HS-27A (cell line): ENCODE measurements at regions not wholly inside any gene's neighbourhood (a gene's known extent, or its start where the extent isn't known, plus 50 kb on each side); places are given as distances from the start of the nearest gene placed in this dataset.

ENCODE experiments used
- DNase-seq: peaks from one replicate; pipeline ENCODE4 v3.0.0-alpha.2; 2012; ENCODE audit warnings: low read depth, missing footprints

DNA sequence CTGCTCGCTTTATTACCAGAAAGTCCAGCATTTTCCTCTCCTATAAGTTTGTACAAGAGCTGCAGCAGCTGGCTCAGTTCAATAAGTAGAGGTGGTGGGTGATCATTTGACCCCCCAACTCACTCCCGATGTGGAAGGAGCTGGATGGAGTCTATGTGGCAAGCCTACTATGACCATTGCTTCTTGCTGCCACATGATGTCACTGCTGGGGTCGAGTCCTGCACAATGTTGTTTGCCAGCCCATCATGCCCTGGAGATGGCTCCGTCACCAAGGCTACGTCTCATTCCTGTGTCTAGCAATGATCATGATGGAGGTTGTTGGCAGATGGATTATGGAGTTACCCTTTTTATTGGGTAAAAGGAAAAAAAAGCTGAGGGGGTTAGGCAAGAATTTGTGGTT is 266.3 kb downstream of the PSAT1 start:
- no peak for DNase-seq

DNA sequence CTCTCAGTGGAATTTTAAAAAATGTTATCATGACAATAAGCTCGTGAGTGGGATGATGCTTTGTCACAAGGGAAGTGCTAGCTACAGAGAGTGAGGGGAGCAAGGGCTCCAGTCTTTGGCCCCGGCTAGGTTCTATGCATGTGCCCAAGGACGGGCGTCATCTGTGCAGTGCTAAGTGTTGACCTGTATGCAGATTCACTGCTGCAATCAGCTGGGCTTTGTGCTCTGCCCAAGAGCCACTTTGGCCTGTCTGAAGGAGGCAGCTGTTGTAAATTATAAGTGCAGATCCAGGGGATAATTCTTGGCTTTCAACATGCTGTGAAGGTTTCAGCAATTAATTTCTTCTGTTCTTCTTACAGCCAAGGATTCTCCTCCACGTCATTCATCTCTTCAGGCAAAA is 268.6 kb downstream of the PSAT1 start:
- DNase-seq = no peak

DNA sequence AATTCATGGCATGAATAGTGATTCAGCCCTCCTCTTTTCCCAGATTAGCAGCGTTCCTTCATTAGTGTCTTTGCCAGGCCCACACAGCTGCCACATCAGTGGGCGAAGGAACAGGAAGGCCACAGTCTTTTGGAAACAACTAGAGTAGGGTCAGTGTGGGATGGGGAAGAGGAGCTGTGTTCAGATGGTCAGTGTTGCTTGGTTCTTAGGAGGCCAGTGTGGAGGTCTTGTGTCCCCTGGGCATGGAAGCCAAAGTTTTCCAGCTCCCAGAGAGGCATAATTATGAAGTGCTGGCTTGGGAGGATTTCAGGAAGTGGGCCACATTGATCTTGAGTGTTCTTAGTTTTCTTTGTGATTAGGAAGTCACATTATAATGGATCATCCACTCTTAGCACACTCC is 269.6 kb downstream of the PSAT1 start:
- no peak for DNase-seq

DNA sequence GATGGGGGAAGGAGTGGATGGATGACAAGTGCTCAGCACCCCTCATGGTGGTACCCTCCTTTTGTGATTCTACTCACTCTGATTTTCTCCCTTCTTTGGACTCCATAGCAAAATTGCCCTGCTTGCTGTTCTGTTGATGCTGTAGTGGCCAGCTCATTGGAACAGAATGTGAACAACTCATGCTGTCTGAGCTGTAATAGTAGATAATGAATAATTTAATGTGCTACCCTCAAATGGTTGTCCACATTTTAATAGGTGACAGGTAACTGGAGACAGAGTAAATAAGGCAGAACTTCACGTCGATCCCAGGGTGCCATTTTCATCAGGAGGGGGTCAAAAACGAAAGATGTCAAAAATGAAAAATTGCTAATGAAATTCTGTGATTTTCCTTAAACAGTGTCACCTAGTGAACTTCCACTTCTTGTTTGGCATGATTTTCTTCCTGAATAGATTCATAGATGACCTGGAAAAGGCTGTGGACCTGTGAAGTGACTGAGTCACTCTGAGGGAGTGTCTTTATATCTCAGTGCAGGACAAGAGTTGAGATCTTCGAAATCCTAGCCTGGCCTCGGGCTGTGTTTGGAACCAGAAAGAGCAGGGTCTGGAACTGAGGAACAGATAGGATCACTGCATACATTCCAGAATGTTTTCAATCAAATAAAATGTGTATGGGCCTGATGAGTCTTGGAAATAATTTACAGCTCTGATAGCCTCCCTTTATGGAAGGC is 270.2 kb downstream of the PSAT1 start:
- DNase-seq = peak; percentile 14

DNA sequence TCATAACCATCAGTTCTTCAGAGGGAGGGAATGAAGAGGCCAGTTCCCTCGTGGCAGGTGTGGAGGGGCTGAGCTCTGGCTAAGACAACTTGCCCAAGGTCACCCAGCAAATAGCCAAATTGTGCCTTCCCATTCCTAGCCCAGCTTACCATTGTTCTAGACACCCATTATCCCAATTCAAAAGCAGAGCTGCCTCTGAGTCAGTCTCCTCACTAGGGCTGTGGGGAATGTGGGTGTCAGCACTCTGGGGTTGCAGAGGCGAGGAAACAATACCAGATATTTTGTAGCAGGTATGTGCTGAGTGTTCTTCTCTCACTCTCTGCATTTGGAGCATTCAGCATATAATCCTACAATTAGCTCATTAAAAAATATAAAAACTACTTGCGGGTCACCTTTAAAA is 270.8 kb downstream of the PSAT1 start:
- no peak for DNase-seq

DNA sequence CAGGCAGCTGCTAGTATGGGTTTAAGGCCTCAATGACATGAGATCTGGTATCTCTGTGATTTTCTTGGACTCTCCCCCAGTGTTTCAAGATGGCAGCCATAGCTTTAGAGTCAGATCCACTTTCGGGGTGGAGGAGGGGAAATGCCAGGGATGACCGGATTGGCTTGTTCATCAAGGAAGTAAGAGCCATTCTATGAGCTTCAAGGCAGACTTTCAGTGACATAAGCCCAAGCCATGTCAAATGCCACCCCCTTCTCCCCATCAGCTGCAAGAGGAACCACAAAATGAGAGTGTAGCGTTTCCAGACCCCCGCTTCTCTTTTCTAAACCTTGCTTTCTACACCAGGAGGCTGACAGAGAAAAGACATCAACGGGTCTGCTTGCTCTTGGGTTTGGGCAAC is 271.8 kb downstream of the PSAT1 start:
- DNase-seq = no peak

DNA sequence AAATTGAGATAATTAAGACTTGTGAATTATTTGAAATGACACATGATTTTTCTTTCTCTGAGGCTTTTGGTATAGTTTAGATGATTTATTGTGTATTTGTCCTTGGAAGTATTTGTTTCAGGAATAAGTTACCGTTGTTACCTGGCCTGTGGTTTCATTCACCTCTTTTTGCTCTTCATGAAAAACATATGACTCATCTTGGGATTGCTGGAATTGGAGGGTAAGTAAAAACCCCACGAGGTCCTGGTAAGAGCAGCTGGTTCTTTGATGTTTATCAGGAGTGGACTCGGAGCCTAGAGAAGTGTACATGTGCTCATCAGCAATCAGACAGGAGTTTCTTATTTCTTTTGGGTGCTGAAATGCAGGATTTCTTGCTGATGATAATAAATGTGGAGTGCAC is 275.3 kb downstream of the PSAT1 start:
- DNase-seq = no peak

DNA sequence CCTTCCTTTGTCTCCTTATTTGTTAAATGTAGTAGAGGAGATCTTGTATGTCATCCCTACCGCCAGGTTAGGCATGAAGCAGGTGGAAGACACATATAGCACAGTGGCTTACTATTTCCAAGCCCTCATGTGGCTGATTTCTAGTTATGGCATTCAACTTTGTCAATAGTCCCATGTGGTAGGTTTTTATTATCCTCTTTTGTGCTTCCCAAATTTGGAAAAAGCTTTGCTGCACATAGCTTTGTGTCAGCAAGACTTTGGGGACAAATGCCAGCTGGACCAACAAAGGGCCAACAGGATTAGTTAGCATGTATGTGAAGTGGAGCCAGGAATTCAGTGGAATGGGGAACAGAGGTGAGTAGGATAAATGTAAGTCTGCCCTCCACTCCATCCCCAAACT is 276.3 kb downstream of the PSAT1 start:
- DNase-seq = no peak

DNA sequence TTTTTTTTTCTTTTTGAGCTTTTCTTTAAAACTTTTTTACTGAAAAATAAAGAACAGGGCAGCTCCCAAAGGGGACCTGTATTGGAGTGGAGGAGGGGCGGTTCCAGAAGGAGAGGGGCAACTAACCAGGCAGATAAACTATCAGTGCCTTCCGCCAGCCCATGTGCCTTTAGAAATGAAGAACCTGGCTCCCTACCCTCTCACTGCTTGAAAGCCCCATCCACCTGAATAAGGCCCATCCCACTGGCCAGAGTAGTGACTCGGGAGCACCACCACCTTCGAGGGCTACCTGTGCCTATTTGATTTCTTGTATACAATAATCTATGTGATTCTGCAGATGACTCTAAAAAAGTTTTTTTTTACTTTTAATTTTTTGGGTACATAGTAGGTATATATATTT is 276.7 kb downstream of the PSAT1 start:
- DNase-seq = no peak

DNA sequence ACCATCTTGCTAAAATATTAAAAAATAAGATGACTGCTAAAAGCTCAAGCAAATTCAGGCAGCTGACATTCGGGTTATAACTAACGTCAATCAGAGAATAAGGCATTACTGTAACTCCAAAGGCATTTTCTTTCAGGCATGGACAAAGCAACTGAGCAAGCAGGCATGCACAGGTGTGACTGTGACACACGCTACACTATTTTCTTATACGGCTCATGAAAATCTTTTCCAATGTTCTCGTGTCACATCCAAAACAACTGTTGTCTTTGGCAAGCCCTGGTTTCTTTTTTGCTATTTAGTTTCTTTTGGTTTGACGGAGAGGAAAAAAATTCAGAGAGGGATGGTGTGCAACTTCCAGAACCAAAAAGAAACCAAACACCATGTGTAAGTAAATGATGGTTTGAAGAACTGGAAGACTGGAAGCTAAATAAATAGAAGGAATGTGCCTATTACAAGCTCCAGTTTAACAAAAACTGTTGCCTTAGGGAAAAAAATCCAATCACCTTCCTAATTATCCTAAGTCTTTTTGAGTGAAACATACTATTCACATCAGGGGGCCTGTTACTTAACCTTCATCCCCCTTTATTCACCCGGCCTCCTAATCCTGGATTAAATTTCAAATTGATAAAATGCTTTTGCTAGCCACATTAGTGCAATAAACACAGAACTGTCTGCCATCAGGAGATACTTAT is 277.6 kb downstream of the PSAT1 start:
- no peak for DNase-seq

DNA sequence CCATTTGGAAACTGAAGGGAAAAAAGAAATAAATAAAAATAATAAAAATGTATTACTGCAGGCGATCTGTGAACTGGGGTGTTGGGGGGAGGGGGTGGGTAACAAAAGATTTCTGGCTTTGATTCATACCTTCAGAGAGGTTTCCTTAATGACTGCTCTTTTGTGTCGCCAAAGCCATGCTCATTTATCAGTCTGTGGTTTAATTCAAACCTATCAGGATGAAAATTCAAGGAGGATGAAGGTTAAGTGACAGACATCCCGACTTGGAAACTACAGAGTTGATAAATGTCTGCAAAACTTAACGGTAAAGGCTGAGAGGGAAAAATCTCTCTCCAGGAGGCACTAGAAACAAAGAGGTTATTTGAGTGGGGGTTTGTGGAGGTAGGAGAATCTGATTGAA is 278.2 kb downstream of the PSAT1 start:
- no peak for DNase-seq

DNA sequence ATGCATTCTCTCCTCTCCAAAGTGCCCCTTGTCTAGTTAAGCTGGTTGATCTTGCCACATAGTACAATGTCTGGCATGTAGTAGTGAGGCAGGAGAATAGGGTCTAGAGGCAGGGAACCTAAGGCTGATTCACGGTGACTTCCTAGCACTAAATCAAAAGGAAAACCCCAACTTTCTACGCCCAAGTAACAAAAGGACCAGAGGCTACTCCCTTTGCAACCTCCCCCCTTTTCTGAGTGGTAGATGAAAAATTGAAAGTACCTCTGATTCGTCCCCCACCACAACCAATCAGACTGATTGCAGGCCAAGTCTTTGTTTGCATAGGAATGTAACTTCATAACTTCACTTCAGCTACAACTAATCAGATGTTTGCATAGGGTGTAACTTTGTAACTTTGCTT is 278.8 kb downstream of the PSAT1 start:
- no peak for DNase-seq

DNA sequence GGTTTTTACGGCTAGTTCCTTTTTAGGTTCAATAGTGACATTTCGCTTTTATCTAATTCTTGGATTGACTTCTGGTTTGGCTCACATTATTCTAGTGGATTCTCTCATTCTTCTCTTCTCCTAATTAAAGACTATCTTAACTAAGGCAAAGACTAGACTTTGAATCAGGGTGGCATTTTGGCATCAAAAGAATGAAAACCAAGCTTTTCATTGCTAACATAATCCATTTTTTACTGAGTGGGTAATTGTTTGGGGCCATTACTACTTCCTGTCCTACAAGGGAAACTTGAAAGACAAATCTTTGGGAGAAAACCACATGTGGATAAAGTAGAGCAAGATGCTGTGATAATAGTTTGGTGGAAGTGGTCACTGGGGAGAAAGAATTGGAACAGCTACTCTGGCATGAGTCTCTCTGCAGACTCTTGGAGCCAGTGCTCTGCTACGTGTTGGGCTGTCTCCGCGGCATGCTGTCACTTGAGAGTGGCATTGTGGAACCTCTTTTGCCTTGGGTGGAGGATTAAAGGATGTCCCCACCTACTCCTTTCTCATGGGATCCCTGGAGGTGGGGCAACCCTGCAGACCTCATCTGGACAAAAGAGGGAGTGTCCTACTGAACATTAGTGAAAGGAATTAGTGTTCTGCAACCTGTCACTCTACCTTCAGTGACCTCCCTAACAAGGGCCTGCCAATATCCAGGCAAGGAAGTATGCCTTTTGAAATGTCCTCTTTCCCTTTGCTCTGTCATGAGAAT is 280.4 kb downstream of the PSAT1 start:
- no peak for DNase-seq

DNA sequence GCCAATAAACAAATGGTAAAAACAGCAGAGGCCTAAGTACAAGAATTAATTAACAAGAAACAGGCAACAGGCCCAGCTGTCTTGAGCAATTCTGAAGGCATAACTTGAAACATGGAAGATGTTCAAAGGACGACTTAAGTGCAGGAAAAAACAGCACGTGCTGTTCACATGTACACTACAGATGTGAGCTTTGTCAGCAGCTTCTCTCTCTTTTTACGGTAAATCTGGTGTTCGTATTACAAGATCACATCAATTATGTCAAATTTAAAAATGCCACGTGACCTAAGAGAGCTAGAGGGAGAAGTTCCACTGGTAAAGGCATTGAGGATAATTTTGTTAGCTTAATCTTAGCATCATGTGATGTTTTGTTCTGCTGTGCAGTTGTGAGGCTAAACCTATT is 281.1 kb downstream of the PSAT1 start:
- DNase-seq = no peak

DNA sequence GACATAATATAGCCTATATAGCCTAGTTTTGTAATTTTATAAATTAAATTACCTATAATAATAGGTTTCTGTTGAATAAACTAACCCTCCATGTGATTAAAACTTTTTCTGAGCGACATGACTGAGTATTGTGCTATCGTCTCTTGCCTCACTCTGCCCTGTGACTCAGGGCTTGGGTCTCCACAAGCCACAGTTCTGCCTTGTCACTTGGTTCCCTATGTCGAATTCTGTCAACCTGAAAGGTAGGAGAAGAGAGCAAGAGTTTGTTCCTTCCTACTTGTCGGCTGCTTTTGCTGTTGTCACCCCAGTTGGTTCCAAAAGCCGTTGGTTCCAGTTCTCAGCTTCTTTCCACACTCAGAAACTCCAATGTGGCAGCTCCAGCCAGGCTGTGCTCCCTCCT is 285.9 kb downstream of the PSAT1 start:
- no peak for DNase-seq

DNA sequence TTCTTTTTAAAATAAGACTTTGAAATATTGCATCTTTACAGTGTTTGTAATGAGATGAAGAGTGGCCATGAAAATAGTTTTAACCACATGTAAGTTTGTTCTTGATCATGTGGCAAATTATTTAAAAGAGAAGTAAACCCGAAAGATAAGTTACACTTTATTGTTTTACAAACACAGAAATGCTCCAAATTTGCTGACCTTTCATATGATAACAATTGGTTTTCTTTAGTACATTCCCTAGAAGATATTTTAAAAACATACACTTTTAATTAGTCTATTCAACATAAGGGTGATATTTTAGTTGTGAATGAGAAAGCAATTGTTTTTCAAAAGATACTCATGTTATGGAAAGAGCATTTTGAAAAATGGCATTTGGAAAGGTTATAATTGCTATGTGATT is 287.7 kb downstream of the PSAT1 start:
- DNase-seq = no peak

DNA sequence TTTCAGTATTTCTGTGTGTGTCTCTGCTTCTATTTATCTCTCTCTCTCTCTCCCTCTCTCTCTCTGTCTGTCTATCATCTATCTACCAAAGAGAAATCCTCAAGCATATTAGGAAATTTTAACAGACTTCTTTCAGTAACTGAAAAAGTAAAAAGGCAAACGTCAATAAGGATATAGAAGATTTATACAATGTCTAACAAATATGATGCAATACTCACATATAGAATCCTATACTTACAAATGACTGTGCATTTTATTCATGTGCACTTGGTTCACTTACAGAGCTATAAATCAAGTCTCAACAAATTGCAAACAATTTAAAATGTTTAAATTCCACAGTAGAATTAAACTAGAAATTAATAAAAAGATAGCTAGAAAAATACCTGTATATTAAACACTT is 289.0 kb downstream of the PSAT1 start:
- no peak for DNase-seq

DNA sequence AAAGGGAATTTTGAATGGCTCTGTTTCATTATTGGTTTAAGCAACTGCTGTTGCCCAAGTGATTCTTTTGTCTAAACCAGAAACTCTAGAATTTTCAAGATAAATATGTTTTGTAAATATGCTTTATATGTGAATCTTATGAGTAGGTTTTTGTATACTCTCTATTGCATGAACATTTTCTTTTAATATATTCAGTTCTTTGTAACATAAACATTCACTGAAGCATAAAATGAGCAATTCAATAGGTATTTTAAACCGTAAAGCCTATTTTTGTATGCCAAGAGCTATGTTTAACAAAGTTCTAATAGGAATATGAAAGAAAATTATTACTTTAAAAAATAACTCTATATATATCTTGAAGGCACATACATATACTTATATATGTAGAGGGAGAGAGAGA is 293.1 kb downstream of the PSAT1 start:
- no peak for DNase-seq

DNA sequence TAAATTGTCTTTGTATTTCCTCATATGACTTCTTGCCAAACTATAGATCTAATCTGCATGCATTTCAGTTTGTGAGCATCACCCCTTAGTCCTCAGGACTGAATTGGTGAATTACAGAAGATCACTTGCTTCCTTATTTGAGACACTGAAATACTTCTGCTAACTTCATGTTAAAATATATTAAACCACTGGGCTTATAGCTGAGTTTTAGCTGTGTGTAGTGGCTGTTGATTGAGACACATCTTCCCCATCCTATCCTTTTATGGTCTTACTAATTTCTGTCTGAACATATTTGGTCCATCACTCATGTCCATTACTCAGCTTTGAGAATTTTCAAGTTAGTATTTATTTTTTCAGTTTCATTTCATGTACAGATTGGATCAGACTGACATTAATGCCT is 295.9 kb downstream of the PSAT1 start:
- DNase-seq = no peak

DNA sequence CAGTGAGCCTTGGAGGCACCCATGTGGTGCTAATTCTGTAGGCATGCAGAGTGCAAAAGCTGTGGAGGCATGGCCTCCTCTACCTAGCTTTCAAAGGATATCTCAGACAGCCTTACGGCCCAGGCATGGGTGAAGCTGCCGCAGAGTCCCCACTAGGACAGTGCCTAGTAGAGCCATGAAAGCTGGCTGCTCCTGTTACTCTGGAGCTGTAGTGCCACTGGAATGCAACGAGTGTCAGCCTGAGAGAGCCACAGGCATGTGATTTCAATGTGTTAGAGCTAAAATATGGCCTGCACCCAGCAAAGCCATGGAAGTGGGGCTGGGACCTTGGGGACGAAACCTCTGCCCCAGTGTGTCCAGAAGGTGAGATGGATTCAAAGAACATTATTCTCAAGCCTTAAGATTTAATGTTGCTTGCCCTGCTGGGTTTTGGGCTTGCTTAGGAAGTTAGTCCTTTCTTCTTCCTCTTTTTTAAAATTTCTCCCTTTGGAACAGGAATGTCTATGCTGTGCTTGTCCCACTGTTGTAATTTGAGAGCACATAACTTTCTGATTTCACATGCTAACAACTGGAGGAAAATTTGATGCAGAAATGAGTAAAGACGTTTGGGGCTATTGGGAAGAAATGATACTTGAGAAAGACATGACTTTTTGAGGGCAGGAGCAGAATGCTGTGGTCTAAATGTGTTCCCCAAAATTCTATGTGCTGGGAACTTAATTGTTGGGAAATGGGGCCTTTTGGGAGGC is 298.4 kb downstream of the PSAT1 start:
- DNase-seq = no peak

DNA sequence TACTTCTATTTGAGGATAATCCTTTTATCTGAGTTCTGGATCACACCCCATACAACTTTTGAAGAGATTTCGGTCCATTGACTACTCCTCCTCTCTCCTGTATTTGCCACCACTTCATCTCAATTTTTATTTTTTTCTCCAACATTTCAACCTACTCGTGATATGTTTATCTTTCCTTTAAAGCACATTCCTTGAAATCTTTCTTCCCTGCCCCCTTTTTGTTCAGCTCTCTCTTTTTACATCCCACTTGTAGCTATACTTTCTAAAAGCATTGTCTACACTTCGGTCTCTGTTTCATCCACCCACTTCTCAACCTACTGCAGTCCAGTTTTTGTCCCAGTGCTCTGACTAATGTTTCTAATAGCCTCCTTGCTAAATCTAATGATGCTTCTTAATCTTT is 299.4 kb downstream of the PSAT1 start:
- no peak for DNase-seq

DNA sequence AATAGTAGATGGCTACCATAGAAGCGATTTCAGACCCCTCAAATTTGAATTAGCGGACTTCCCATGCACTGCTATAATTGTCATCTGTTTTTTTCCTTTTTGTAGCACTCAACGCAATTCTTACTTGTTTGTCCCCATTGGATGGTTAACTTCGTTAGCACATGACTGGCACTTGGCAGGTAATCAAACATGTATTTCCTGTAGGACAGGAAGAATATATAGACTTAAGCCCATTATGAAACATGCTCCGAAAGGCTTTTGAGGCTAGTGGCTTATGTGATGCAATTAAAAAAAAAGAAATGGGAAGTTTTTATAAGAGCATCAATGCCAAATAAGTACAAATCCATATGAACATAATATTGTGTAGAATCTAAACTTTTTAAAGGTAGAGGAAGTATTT is 301.2 kb downstream of the PSAT1 start:
- DNase-seq = no peak

DNA sequence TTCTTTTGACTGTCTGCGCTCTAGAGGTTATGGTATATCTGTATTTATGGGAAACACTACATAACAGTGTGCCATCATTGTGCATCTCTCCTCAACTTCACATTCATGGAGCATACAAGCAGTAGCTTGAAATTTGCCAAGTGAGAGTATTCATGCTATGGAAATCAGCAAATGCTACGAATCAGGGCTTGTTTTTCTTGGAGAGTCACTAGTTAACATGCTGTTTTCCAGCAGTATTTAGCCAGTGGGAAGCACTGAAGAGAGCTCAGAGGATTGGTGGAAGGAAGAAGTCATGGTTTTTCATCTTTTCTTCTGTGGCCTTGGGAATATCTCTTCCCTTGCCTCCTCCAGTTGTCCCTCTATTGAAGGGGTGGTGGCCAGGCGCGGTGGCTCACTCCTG is 303.0 kb downstream of the PSAT1 start:
- DNase-seq = no peak
